GM19238 (cell line): ENCODE measurements at regions not wholly inside any gene's neighbourhood (a gene's known extent, or its start where the extent isn't known, plus 50 kb on each side); places are given as distances from the start of the nearest gene placed in this dataset.

Experiments used
- DNase-seq: peaks from one replicate; pipeline ENCODE4 v3.0.0; 2011; ENCODE audit warnings: low spot score; ENCODE audit not compliant: insufficient read length

- DNase-seq: no peak
These were observed 1101.7 kb upstream of the GHITM start for GRCh38 chr10:83037653-83038052.

- no peak for DNase-seq
These were observed 1100.7 kb upstream of the GHITM start for GRCh38 chr10:83038631-83039030.

- no peak for DNase-seq
These were observed 1093.6 kb upstream of the GHITM start for GRCh38 chr10:83045731-83046130.

- no peak for DNase-seq
These were observed 1088.5 kb upstream of the GHITM start for GRCh38 chr10:83050815-83051214.

GRCh38 chr10:83062871-83063270, 1076.4 kb upstream of the GHITM start:
- no peak for DNase-seq

GRCh38 chr10:83073472-83073871, 1065.8 kb upstream of the GHITM start:
- no peak for DNase-seq

- no peak for DNase-seq
These were observed 1064.1 kb upstream of the GHITM start for GRCh38 chr10:83075016-83075814.

- DNase-seq: no peak
These were observed 1063.4 kb upstream of the GHITM start for GRCh38 chr10:83075815-83076355.

- no peak for DNase-seq
These were observed 1062.9 kb upstream of the GHITM start for GRCh38 chr10:83076443-83076842.

- no peak for DNase-seq
These were observed 1061.1 kb upstream of the GHITM start for GRCh38 chr10:83078160-83078559.

- no peak for DNase-seq
These were observed 1060.7 kb upstream of the GHITM start for GRCh38 chr10:83078645-83079044.

GRCh38 chr10:83083831-83084230, 1055.5 kb upstream of the GHITM start:
- no peak for DNase-seq

GRCh38 chr10:83089335-83089734, 1050.0 kb upstream of the GHITM start:
- no peak for DNase-seq

GRCh38 chr10:83104616-83105015, 1034.7 kb upstream of the GHITM start:
- DNase-seq: no peak

- DNase-seq: no peak
These were observed 1030.6 kb upstream of the GHITM start for GRCh38 chr10:83108565-83109333.

GRCh38 chr10:83119346-83119745, 1020.0 kb upstream of the GHITM start:
- no peak for DNase-seq

GRCh38 chr10:83122336-83122735, 1017.0 kb upstream of the GHITM start:
- DNase-seq: no peak

GRCh38 chr10:83127942-83128575, 1011.2 kb upstream of the GHITM start:
- DNase-seq: no peak

GRCh38 chr10:83140811-83141210, 998.5 kb upstream of the GHITM start:
- DNase-seq: no peak

- no peak for DNase-seq
These were observed 997.2 kb upstream of the GHITM start for GRCh38 chr10:83142074-83142563.

GRCh38 chr10:83144461-83144860, 994.8 kb upstream of the GHITM start:
- no peak for DNase-seq

GRCh38 chr10:83153714-83154113, 985.6 kb upstream of the GHITM start:
- DNase-seq: no peak
